ENCODE measurements at regions not wholly inside any gene's neighbourhood (a gene's known extent, or its start where the extent isn't known, plus 50 kb on each side); places are given as distances from the start of the nearest gene placed in this dataset.
"Not testable (repeated sequence)": the region's sequence is repeated elsewhere in the genome, so short reads cannot be mapped to it uniquely, and the experiment has no call there.

DNA sequence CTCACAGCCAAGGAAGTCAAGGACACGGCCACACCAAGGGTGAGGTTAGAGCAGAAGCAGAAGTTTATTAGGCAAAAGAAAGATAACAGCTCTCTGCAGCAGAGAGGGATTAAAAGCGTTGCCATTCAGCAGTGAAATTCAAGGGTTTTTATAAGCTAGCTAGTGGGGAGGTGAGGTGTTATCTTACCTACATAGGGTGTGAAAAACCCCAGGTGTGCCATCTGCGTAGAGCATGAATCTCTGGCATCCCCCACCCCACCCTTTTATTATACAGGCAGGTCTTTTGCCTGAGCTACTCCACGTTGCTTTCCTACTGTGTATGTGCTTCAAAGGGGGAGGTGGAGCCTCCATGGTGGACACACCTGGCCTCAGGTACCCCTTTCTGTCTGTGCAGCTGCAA, 135.4 kb downstream of the ARHGAP11B start:
- not testable (repeated sequence) for DNase-seq

DNA sequence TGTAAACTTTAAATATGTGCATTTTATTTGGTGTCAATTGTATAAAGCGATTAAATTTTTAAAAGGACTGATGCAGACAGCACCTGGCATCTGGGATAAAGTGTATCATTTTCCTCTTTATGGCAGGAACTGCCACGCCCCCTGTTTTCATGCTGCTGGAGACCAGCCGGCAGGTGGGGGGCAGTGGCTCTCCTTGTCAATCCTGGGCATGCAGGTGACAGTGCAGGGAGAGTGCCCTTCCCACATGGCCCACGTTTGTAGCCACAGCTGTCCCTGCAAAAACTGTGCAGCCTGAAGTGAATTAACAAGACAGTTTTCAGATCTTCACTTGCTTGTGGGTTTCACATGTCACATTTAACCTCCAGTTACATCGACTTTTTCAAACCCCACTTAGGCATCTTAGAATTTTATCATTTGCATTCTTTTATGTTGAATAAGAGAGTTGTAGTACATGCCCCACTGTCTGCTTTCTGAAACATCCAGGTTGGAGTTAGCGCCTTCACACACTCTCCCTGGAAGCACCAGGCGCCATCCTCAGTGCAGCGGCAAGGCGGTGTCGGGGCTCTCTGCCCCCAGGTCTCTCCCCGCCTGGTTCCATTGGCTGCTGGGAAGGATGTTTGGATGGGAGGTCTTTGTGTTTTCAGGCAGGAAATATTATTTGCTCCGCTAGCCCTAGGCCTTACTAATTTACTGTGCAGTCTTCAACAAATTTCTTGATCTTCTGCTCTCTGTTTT, 134.2 kb upstream of the FAN1 start:
- not testable (repeated sequence) for DNase-seq

DNA sequence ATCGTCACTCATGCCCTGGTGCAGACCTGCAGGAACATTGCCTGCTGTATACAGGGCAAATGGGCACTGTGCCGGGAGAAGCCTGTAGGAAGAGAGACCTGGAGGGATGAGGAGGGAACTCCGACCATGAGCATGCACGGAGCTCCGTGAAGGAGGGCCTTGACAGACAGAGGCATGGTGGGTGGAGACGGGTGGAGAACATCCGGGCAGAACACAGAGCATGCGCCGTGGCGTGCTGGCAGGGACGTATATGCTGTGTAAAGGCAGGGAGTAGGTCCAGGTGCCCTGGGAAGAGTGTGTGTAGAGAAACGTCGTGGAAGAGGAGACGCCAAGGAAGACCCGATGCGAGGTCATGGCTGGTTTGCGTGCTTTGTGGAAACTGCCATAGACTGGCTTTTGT, 133.0 kb upstream of the FAN1 start:
- no peak for DNase-seq

DNA sequence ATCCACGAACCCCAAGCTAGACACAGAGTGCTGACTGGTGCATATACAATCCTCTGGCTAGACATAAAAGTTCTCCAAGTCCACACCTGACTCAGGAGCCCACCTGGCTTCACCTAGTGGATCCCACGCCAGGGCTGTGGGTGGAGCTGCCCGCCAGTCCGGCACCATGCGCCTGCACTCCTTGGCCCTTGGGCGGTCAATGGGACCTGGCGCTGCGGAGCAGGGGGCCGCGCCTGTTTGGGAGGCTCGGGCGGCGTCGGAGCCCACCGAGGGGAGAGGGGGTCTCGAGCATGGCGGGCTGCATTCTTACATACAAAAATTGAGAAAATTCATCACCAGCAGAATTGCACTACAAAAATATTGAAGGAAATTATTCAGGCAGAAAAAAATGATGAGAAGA, 120.7 kb upstream of the FAN1 start:
- no peak for DNase-seq

DNA sequence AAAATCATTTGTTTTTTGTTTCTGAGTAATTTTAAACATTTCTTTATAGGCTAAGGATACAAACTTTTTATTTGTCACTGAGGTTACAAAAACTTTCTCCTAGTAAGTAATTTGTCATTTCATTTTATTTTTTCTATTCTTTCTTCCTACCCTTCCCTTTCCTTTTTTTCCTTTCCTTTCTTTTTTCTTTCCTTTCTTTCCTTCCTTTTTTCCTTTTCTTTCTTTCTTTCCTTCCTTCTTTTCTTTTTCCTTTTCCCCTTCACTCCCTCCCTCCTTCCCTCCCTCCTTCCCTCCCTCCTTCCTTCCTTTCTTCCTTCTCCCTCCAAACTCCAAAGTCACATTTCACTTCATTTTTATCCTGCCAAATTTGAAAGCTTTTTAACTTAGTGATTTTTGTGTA, 115.1 kb upstream of the FAN1 start:
- DNase-seq = no peak

DNA sequence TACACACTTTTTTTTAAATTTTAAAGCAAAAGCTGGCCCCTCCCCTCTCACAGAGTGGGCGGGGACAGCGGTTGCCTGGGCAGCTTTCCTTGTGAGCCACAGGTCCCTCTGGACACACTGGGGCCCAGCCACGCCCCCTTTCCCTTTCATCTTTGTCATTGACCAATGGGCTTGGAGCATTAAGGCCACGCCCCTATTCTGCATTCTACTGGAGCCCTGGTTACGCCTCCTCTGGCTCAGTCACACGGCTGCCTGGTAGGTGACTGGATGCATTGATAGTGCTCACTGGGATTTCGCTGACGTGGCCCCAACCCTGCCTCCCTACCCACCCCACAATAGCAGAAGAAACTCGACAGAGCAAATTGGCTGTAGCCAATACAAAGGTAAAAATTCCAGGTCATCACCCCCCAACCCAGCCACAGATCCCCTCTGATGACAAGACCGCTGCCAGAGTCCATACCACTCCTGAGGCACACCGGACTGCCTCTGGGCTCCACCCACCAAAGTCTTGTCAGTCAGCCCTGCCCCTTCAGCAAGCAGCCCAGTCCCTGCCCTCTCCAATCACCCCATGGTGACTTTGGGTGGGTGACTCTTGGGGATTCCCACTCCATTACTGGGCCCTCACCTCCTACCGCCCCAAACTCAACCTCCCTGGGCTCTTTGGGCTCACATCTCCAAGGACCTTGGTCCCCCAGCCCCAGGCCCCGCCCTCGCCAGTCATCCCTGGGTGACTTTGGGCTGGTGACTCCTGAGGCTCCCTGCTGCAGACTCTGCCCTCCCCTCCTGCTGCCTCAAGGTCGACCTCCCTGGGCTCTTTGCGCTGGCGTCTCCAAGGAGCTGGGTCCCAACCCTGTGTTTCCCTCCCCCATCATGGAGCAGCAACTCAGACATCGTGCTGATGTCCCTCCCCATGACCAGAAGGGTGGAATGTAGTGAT, 112.2 kb upstream of the FAN1 start:
- DNase-seq = no peak

DNA sequence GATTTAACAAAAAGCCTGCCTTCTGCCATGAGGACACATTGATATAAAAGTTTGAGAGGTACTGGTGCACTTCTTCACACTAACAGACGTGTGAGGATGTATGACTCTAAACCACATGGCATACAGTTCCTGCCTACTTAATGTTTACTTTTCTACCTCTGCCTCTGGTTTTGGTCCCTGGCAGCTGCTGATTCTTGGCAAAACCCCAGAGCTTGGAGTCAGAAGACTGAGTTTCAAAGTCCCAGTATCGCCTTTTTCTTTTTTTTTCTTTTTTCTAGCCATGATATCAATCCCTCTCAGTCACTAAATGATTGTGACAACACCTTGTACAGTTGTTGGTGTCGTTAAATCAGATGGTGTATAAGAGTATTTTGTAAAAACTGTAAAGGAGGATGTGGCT, 110.9 kb upstream of the FAN1 start:
- not testable (repeated sequence) for DNase-seq

DNA sequence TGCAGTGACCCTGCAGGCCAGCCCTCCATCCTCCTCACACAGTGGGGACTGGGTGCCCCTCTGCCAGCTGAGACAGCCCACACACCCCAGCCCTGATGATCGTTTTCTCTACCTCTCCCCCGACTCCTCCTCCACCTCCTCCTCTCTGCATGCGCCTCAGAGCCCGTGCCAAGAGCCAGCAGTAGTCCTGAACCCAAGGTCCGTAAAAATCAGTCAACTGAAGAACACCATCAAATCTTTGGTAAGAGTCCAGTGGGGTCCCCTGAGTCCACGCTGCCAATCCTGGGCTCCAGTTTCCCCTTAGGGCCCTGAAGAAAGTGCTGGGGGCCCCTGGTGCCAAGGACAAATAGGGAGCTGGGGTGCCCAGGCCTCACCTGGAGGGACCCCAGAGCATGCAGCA, 109.3 kb upstream of the FAN1 start:
- DNase-seq = no peak

DNA sequence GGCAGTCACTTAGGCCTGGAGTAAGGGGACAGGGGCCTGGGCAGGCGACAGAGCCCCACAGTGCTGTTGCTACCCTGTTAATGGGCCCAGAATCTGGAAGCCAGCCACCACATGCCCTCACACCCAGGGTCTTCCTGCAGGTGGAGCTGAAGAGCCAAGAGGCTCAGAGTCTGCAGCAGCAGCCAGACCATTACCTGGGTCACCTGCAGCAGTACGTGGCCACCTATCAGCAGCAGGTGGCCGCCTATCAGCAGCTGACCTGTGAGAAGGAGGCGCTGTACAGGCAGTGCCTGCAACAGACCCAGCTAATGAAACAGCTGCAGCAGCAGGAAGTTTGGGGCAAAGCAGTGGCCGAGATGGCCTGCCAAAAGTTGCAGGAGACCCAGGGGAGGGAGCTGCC, 104.2 kb upstream of the FAN1 start:
- DNase-seq = not testable (repeated sequence)

DNA sequence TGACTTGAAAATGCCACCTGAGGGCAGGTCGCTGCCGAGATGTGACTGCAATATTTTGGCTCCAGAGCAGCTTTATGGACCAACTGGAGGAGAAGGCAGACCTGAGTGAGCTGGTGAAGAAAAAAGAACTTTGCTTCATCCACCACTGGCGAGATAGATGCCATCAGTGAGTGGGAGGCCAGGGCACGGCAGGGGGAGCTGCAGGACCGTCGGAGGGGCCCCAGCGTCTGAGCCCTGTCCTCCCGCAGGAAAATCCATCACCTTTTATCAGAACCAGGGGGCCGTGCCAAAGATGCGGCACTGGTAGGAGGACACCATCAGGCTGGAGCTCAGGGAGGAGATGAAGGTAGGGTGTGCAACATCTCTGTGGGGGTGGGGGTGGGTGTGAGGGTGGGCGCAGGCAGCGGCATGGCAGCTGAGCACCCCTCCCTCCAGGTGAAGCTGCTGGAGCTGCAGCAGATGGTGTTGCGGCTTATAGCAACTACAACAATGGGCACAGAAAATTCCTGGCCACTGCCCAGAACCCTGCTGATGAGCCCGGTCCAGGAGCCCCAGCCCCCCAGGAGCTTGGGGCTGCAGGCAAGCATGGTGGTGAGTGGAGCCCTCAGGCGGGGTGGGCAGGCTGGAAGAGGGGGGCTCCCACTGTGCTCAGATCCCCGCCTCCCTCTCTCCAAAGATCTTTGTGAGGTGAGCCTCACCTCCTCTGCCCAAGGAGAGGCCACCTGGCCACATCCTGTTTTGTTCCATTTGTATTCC, 102.4 kb upstream of the FAN1 start:
- peak; percentile 24 for DNase-seq

DNA sequence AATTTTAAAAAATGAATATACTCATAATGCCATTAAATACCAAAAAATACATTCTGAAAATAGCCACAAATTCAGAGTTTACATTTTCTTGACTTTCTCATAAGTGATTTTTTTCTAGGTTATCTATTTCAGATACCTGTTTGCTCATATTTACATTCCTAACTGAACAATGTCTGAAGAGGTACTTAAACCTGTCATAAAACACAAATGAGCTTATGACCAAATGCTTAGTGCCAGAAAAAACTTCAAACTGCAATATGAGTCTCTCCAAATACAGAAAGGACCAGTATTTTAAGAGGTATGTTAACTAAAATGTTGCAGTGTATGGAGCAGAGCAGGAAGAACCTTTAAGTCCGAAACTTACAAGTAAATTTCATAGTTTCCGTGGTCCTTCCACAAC, 101.7 kb upstream of the FAN1 start:
- not testable (repeated sequence) for DNase-seq

DNA sequence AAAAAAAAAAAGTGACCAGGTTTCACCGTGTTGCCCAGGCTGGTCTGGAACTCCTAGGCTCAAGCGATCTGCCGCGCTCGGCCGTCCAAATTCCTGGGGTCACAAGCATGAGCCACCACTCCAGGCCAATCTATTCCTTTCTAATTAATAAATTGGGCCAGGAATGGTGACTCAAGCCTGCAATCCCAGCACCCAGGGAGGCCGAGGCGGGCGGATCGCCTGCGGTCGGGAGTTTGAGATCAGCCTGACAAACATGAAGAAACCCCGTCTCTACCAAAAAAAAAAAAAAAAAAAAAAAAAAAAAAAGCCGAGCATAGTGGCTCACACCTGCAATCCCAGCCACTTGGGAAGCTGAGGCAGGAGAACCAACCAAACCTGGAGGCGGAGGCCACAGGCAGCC, 100.0 kb upstream of the FAN1 start:
- not testable (repeated sequence) for DNase-seq

DNA sequence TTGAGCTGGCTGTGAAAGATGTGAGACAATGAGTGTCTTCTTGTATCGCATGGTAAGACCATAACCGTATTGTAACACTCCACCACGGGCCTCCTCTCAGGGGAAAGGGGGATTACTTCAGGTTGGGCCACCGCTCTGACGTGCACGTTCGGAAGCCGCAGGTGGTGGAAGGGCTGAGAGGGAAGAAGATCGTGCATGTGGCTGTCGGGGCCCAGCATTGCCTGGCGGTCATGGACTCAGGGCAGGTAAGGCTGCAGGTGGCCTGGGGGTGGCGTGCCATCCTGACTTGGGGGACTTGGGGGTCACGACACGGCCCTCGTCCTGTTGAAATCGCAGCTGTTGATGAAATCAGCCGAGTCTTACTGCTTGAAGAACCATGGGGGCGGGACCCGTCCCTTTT, 87.3 kb upstream of the FAN1 start:
- no peak for DNase-seq

DNA sequence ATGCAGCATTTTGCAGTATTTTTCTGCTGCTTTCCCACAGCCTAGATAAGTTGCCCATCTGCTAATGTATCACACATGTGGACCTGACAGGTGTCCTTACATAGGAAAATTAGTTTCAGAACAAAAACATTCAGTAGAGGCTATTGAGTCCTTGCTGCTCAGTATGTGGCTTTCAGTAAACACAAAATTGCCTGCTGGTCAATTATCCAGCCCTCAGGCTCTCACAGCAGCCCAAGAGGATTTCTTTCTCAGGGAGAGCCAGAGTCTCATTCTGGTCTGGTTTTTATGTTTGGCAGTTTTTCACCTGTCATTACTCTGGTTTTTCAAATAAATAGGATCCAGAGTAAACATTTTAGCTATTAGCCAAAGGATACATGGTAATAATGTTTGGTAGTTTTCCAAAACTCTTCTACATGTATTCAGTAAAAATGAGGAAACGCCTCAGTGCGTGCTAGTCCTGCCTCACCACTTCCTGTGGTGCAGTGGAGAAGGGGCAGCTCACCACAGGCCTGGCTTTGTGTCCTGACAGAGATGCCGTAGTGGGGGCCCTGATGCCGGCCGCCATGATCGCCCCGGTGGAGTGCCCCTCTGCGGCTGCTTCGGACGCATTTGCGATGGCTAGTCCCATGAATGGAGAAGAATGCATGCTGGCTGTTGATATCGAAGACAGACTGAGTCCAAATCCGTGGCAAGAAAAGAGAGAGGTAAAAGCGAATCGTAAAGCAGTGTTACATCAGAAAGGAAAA, 80.5 kb upstream of the FAN1 start:
- not testable (repeated sequence) for DNase-seq

DNA sequence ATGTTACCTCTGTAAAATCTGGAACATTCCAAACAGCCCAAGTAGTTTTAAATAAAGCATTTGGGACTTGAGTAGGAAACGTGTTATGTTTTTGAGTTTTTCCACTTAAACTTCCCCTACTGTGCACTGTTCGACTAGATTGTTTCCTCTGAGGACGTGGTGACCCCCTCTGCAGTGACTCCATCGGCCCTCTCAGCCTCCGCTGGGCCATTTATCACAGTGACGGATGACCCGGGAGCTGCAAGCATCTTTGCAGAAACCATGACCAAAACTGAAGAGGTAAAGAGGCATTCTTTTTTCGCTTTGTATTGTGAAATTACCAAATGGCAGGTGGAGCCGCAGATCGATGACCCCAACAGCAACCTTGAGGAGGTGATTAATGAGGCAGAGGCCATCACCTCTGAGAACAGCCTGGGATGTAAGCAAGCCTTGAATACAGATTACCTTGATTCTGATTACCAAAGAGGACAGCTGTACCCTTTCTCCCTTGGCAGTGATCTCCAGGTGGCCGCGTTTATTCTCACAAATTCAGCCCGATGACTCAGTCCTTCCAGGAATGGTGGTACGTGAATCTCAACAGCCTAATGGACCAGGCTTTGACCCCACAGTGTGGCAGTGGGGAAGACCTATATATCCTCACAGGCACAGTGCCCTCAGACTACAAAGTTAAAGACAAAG, 79.1 kb upstream of the FAN1 start:
- no peak for DNase-seq

DNA sequence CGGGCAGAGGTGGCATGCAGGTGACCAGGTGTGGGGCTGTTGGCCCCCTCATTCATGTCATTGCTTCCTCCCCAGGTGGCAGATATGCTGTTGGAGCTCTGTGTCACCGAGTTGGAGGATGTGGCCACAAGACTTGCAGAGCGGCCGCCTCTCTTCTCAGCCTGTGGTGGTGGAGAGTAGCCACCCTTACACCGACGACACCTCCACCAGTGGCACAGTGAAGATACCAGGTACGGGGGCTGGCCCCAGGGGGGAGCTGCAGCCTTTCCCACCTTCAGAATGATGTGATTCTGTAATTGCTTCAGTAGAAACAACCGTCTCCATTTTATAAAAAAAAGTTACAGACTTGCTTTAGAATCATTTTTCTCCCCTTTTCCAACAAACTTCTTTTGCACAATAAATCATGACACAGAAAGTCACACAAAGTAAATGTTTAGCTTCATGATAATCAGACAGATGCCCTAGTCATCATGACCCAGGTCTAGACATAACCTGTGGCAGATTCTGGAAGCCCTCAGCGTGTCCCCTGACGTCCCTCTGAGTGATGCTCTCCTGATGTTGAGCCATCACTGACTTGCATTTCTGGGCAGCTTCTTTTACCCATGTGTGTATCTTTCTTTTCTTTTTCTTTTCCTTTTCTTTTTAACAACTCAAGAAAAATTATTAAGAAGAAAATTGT, 76.0 kb upstream of the FAN1 start:
- DNase-seq = no peak

DNA sequence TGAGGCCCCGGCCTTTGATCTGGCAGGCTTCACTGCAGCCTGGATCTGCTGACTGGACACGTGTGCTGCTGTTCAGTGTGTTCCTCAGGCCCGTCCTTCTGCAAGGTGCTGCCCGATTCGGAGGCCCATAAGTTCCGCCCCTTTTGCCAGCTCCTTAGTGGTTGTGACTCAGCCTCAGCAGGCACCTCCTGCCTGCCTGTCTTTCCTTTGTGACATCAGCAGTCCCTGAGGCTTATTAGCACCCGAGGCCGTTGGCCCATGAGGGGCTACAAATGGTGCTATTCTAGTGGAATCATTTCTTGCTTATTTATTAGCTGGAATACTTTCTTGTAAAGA, 75.4 kb upstream of the FAN1 start:
- peak; percentile 9 for DNase-seq

DNA sequence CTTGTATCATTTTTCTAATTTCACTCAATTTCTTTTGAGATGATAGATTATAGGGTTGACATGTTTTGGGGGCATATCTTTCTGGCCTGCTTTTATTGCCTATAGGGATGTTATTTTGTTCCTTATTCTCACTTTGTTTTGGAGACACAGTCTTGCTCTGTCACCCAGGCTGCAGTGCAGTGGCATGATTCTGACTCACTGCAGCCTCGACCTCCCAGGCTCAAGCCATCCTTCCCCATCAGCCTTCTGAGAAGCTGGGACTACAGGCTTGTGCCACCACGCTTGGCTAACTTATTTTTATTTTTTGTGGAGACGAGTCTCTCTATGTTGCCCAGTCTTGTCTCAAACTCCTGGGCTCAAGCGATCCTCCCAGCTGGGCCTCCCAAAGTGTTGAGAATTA, 72.8 kb upstream of the FAN1 start:
- no peak for DNase-seq

DNA sequence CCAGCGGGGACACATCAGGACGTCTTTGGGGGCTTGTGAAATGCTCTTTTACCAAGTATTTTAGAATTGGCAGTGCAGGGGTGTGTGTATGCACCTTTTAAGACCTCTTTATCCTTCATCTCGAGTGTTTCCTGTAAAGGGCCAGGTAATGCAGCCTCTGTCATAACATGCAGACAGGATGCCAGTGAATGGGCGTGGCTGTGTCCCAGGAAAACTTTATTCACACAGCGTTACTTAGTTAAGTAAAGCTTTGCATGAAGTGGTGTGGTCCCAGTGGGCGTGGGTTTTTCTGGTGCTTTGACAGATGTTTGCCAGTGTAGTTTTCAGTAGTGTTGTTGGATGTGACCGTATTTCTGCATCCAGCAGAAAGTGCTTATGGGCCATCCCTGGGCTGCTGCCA, 70.3 kb upstream of the FAN1 start:
- not testable (repeated sequence) for DNase-seq

DNA sequence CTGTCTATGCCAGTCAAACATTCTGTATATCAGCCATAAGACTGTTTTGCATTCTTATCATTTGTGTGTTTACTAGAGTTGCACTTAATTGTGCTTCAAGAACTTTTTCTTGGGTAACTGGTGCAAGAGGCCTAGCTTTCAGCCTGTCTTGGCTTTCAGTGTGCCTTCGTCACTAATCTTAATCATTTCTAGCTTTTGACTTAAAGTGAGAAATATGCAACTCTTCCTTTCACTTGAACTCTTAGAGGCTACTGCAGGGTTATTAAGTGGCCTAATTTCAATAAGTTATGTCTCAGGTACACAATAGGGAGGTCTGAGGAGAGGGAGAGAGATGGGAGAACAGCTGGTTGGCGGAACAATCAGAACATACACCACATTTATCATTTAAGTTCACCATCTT, 62.1 kb upstream of the FAN1 start:
- not testable (repeated sequence) for DNase-seq

DNA sequence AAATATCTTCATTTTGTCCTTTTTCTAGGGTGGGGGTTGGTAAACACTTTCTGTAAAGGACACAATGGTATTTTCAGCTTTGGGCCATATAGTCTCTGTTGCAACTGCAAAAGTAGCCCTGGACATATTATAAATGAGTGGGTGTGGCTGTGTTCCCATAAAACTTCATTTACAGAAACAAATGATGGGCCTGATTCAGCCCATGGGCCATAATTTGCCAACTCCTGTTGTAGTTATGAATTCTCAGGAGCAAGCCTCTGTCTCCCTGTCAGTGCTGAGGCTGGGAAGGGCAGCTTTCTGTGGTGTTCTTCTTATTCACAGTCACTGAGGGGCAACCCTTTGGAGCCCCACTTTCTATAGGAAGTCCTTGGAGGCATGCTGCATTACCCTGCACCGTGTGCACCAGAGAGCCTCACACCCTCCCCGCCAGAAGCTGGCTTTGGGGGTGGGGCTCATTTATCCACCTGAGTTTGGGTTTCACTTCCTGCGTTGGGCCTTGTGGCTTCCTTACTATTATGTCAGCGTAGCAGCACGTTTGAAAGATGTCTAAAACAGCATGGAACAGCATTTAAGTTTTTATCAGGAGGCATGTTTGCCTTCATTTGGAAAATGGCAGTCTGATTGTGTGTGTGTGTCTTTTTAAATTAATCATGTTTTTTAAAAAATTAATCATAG, 60.8 kb upstream of the FAN1 start:
- not testable (repeated sequence) for DNase-seq

Measured in retina (tissue), 1 donor.